Umbilical cord (tissue), 1 donor: ENCODE measurements at regions not wholly inside any gene's neighbourhood (a gene's known extent, or its start where the extent isn't known, plus 50 kb on each side); places are given as distances from the start of the nearest gene placed in this dataset.
"Not testable (repeated sequence)": the region's sequence is repeated elsewhere in the genome, so short reads cannot be mapped to it uniquely, and the experiment has no call there.

Experiments used
- DNase-seq: peaks from one replicate; pipeline ENCODE4 v3.0.0-alpha.2; 2015; ENCODE audit warnings: low spot score

DNA sequence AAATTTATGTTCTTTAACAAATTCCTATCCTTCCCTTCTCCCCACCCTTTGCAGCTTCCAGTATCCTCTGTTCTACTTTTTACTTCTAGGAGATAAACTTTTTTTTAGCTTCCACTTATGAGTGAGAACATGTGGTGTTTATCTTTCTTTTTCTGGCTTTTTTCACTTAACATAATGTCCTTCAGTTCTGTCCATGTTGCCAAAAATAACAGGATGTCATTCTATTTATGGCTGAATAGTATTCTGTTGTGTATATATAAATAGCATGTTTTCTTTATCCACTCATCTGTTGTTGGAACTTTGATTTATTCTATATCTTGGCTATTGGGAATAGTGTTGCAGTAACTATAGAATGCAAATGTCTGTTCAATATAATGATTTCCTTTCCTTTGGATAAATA lies 1191.2 kb downstream of the CNTNAP5 start:
- DNase-seq = no peak

DNA sequence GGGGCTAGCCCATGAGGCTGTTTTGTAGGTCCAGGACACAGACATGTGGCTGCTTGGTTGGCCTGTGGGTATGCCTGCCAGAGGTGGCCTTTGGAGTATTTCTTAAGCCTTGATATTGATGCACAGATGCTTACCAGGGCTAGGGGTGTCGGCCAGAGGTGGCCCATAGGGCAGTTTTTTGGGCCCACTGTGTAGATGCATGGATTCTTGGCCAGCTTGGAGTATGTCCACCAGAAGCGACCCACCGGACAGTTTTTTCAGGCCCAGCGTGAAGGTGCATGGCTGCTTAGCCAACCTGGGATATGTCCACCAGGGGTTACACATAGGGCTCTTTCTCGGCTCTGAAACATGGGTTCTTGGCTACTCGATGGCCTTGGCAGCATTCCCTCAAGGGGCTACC lies 1199.1 kb downstream of the CNTNAP5 start:
- no peak for DNase-seq

DNA sequence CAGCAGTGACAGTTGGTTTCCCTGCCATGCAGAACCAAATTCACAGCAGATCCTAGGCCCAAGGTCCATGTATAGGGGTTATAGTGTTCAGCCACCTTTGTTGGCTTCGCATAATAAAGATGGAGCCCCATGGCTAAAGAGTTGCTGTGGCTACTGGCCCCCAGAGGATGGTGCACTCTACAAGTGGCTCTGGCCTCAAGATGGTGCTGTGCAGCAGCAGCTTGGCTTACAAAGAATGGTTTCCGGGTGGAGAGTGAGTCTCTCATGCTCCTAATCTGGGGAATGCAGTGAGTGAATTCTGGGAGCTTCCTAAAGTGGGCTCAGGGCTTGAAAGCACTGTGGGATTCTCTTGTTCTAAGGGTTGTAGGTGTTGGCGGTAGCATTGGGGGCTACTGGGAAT lies 1199.7 kb downstream of the CNTNAP5 start:
- DNase-seq = no peak

DNA sequence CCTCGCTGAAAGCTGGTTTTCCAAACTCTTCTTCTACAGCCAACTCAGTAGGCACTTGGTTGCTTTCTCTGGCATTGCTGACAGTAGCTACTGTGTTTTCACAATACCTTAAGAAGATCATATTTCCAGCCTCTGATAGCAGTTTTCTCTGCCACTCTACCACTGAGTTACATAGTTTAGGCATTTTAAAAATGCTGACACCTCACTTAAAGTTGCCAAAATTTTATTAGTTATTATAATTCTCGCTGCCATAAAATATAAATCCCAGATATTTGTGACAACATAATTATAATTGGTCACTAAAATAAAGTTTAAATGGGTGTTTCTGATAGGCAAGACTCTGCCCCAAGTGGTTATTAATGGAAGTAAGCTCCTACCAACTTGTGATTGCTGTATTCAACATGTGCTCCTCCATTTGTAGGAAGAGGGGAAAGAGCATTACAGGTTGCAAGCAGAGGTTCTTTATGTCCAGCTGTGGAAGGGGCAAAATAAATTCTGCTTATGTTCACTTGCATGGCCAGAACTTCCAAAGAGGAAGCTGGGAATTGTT lies 1202.8 kb downstream of the CNTNAP5 start:
- DNase-seq = no peak

DNA sequence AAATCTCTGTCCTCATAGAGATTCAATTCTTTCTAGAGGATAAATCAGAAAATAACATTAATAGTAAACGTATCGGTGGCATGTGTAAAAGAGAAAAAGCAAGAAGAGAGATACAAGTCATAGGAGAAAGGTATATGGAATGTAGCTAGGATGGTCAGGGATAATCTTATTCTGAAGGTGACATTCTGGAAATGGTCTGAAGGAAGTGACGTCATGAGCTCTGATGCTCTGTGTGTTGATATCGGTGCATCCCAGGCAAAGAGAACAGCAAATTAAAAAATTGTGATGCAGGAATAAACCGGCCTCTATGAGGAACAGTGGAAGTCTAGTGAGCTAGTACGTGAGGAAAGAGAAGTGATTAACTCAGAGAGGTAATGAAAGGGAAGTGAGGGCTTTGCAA lies 1215.8 kb downstream of the CNTNAP5 start:
- no peak for DNase-seq

DNA sequence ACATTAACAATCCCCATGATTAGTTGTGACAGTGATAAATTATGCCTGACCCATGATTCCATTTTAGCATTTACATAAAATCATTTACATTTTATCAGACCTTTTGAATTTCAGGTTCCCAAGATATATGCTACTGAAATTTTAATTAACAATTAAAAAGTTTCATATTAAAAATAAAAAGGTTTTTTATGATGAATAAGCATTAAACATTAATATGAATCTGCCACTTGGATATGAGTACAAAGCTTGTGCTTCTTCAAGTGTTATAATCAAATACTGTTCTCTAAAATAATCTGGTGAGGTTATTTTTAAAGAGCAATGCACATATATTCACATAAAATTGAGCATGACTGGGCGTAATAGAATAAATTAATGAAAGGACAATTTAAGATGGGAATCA lies 1218.0 kb downstream of the CNTNAP5 start:
- no peak for DNase-seq

DNA sequence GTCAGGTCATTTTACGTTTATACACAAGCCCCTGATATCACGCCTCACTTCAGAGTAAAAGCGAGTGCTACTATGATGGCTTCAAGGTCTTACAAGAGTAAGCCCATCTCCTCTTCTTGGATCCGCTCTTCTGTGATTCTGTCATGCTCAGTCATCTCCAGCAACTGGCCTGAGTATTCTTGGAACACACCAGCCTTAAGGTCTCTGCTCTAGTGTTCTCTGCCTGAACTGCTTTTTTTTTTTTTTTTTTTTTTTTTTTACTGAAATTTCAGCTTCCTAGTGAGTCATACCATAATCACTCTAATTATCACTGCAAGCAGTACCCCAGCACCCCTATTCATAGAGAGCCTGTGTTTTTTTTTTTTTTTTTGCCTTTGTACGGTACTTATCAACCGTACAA lies 1228.9 kb downstream of the CNTNAP5 start:
- no peak for DNase-seq

DNA sequence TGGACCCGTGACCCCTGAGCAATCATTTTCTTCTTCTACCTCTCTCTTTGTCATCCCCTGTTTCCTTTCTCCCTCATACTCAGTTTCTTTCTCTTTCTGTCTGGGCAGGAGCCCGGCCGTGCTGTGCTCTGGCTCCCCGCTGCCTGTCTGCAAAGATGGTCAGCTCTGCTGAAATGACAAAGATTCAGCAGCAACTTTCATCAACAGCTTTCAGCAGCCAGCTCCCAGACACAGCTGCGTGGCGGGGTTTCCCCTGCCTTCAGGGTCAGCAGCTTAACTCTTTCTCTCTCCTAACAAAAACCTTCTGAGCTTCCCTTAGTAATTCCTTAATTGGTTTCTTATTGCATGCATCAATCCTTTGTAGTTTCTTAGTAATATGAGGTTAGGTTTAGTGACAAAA lies 1234.4 kb downstream of the CNTNAP5 start:
- no peak for DNase-seq

DNA sequence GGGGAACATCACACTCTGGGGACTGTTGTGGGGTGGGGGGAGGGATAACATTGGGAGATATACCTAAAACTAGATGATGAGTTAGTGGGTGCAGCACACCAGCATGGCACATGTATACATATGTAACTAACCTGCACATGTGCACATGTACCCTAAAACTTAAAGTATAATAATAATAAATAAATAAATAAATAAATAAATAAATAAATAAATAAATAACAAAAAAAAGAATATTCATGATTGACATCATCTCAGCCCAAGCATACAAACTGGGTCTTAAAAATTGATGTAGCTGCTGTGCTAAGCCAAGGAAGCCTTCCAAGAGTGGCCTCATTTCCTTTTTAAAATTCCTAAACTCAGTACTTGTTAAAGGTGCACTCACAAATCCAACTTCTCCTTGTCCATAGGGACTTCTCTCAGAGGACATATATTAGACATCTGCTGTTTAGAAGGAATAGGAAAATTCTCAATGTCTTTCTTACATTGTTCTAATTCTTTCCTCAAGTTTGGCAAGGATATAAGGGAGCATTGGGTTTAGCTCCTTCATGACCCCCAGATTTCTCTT lies 1235.4 kb downstream of the CNTNAP5 start:
- DNase-seq = not testable (repeated sequence)

DNA sequence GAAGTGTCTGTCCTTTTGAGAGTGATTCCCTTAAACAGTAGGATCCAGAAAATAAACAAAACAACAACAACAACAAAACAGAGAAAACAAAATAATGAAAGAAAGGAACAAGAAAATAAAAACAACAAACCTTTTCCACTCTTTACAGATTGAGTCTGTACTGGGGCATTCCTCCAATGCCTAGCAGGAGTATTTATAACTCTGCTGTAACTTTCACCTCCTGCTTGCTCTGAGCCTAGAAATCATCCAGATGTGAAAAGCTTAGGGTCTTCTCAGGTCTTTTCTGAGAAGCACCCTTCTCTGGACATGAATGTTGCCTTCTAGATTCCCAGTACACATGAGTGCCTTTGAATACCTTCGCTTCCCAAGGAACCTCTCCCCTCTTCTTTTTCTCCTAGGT lies 1239.4 kb downstream of the CNTNAP5 start:
- no peak for DNase-seq

DNA sequence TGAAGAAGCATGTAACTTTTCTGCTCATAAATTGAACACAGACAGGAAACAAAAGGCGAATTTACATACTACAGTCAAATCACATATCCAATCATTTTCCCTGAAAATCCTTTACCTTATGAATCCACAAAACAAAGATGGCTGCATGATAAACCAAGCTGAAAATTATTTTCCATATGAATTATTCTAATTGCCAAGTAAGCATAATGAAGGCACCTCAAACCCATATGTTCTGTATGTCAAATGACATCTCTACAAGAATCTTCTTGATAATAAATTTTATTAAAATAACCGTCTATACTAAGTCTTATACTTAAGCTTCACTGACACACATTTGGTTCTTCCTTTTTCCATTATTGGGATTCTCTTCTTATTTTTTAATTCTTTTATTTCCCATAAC lies 1242.6 kb downstream of the CNTNAP5 start:
- DNase-seq = no peak

DNA sequence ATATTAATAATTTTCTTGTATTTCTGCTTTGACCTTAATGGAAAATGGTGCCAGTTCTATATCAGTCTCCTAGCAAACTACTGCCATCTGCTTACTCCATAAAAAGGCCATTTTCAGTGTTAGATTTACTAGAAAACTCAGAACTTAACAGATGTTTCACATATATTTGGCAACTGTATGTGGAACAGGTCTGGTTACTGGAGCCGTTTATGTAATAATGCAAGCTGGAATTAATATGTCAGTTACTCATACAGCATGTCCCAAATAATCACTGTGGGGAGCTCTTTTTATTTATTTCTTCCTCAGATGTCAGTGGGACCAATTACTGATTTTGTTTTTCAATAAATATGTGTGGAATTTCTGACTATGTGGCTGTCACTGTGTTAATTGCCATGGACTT lies 1247.6 kb downstream of the CNTNAP5 start:
- DNase-seq = no peak

DNA sequence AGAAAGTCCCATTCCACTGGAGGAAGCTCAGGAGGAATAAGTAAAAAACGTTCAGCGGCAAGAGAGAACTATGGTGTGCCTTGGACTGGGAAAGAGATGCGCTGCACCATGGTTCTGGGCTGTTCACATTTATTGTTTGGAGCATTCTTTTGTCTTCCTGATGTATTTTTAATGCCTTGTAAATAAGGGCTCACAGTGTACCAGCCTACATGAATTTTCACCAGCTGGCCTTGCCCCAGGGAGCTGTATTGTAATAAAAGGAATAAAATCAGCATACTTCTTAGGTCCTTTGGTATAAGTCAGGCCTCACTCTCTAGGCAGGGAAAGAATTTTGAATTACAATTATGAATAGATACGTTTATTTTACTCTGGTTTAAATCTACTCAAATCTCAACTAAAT lies 1249.6 kb downstream of the CNTNAP5 start:
- no peak for DNase-seq

DNA sequence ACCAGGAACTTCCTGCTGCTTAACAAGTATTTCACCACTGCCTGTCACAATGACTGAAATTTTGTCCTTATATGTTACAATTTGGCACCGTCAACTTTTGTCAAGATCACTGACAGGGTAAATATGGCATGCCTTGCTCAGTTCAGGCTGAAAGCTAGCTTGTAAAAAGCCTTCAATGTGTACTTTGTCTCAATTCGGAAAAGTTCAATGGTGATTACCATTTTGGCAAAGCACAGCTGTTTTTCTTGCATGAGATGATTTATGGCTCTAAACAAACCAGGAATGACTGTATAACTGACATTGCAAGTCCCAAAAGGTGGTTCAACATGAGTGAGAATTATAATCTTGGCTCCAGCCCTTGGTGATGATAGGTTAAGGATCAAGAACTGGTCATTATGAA lies 1255.2 kb downstream of the CNTNAP5 start:
- no peak for DNase-seq

DNA sequence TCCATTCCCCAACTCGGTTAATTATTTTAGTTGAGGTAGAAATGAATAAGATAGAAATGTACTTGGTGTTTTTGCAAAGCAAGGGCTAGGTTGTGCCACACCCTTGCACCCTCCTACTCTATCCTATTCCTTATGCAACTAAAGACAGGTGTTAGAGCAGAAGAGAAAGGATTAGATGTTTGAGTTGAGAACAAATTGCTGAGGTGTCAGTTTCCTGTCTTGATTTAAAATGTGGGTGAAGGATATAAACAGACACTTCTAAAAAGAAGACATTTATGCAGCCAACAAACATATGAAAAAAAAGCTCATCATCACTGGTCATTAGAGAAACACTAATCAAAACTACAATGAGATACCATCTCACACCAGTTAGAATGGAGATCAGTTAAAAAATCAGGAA lies 1256.2 kb downstream of the CNTNAP5 start:
- DNase-seq = no peak

DNA sequence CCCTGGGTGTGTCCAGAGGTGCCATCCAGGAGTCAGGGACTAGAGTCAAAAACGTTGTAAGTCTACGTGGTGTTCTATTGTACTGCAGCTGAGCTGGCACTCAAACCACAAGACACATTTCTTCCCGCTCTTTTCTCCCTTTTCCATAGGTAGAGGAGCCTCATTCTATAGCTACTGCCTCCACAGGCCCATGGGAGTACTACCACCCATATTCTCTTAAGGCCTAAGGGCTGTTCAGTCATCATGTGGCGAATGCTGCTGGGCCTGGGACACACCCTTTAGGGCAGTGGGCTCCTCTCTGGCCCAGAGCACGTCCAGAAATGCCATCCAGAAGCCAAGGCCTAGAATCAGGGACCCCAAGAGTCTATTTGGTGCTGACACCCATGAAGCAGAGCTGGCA lies 1271.7 kb downstream of the CNTNAP5 start:
- no peak for DNase-seq

DNA sequence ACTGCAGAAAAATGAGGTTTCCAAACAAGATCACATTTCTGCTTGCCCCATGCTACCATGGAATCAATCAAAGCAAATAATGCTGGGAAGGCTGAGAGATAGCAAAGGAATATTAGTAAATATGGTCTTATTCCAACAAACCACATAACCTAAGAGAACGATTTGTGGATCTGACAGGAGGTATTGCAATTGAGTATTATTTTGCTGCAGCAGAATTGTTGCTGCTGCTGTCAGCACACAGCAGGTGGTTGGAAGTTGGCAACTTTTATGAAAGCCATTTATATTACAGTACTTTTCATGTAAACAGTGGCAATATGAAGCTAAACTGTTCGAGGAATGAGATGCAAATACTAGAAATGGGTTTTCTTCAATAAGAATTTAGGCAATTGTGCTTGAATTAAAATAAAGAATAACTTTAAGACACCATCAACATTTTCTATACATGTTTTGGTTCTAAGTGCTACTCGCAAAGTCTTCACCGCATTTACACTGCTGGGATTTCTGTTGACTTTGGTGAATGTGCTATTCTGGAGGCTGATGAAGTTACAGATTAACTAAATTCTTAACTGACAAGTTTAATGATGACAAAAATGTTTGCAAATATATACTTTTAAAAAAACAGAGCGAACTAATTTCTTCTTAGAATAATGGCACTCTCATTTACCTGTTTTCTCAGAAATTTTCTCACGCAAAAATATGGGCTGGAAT lies 1285.7 kb downstream of the CNTNAP5 start:
- DNase-seq = no peak

DNA sequence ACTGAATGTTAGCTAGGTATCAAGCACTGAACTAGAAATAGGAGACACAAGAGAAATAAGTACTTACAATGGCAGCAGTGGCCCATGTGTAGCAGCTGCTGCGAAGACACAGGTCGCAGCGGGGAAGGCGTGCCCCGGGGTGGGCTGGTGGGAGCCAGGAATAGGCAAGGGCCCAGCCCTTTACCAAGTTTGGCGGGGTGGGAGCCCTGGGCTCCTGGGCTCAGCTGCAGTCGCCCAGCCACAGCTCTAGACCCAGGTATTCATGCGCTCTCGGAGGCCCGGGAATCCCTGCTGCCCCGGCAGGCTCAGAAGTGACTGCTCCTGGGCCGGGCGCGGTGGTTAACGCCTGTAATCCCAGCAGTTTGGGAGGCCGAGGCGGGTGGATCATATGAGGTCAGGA lies 1287.3 kb downstream of the CNTNAP5 start:
- no peak for DNase-seq

DNA sequence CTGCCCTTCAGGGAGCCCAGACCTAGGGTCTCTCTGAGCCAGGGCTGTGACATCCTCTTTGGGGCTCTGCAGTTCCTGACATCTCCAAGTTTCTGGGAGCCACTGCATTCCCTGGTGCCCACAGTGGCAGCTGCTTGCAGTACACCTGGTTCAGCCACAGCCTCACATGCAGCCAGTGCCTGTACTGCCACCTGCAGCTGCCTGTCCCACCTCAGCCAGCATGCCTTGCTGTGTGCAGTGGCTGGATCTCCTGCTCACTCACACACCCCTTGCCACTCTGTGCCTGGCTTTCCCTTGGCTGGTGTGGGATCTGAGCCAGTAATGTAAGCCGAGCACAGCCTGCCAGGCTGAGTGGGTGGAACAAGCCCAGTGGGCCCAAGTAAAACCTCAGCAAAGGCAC lies 1288.7 kb downstream of the CNTNAP5 start:
- no peak for DNase-seq

DNA sequence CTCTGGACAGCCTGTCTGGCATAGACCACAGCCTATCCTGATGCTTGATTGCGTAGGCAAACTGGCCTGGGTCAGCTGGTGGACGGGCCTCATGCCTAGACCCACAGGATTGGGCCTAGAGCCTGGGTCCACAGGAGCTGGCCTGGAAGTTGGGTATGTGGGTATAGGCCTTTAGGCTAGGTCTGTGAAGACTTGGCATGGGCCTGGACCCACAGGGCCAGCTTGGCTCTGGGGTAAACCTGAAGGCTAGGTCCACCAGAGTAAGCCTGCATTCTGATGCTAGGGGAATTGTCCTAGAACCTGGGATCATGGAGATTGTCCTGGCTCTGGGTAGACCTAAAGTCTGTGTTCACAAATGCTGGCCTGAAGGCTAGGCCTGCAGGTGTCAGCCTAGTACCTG lies 1293.7 kb downstream of the CNTNAP5 start:
- DNase-seq = no peak

DNA sequence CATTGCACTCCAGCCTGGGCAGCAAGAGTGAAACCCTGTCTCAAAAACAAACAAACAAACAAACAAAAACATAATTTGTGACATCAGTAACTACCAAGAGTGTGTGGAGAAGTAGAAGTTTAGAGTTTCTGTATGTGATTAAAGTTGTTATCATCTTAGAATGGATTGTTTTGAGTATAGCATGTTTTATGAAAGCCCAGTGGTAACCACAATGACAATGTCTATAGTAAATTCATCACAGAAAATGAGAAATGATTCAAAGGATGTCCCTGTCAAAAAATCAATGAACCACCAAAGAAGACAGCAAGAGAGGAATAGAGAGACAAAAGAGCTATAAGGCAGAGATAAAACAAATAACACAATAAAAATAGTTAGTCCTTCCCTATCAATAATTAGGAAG lies 1299.2 kb downstream of the CNTNAP5 start:
- no peak for DNase-seq

DNA sequence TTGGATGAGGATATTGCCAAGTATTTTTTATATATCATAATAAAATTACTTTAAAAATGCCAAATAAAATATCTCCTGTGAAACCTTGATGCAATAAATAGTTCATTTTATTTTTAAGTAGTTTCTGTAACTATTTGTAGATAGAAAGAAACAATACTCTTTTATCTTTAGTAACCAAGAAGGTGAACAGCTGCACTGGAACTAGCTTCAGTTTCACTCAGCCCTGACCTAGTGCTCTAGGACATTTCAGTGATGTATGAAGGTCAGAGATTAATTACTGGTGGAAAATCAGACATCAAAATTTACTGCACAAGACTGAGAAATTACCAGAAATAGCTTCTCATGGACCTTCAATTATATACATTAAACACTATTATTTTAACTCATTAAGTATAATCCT lies 1305.0 kb downstream of the CNTNAP5 start:
- no peak for DNase-seq

DNA sequence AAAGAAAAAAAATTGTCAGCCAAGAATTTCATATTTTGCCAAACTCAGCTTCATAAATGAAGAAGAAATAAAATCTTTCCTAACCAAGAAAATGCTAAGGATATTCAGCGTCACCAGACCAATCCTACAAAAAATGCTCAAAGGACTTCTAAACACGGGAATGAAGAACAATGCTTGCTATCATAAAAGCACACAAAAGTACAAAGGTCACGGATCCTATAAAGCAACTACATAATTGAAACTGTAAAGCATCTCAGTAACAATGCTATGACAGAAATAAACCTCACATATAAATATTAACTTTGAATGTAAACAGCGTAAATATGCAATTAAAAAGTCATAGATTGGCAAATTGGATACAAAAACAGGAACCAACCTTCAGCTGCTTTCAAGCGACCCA lies 1314.6 kb upstream of the GYPC start:
- DNase-seq = no peak

DNA sequence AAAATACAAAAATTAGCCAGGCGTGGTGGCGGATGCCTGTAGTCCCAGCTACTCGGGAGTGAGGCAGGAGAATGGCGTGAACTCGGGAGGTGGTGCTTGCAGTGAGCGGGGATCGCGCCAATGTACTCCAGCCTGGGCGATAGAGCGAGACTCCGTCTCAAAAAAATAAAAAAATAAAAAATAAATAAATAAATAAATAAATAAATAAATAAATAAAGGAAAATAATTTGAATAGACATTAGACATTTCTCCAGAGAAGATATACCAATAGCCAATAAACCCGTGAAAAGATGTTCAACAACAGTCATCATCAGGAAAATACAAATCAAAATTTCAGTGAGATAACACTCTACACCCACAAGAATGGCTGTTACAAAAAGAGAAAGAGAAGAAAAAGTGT lies 1302.4 kb upstream of the GYPC start:
- not testable (repeated sequence) for DNase-seq
